Activated naive CD8-positive, alpha-beta T cell treated with anti-CD3 and anti-CD28 coated beads for 36 hours (primary cell): ENCODE measurements at regions not wholly inside any gene's neighbourhood (a gene's known extent, or its start where the extent isn't known, plus 50 kb on each side); places are given as distances from the start of the nearest gene placed in this dataset.

Source experiments
- DNase-seq: peaks from one replicate; pipeline ENCODE4 v3.0.0; 2021
- H3K27ac Mint-ChIP-seq: one replicate; pipeline ENCODE4 v1.8.0; 2022; ENCODE audit warnings: mild to moderate bottlenecking, moderate library complexity, mixed read lengths
- H3K27me3 Mint-ChIP-seq: one replicate; pipeline ENCODE4 v1.8.0; 2022; ENCODE audit warnings: mild to moderate bottlenecking, mixed read lengths
- H3K36me3 Mint-ChIP-seq: one replicate; pipeline ENCODE4 v1.8.0; 2021; ENCODE audit warnings: mild to moderate bottlenecking, mixed read lengths
- H3K4me1 Mint-ChIP-seq: one replicate; pipeline ENCODE4 v1.8.0; 2021; ENCODE audit warnings: mixed read lengths
- H3K4me3 Mint-ChIP-seq: one replicate; pipeline ENCODE4 v1.8.0; 2022; ENCODE audit warnings: mild to moderate bottlenecking, moderate library complexity, mixed read lengths
- H3K9me3 Mint-ChIP-seq: one replicate; pipeline ENCODE4 v1.8.0; 2022; ENCODE audit warnings: mixed read lengths

DNA sequence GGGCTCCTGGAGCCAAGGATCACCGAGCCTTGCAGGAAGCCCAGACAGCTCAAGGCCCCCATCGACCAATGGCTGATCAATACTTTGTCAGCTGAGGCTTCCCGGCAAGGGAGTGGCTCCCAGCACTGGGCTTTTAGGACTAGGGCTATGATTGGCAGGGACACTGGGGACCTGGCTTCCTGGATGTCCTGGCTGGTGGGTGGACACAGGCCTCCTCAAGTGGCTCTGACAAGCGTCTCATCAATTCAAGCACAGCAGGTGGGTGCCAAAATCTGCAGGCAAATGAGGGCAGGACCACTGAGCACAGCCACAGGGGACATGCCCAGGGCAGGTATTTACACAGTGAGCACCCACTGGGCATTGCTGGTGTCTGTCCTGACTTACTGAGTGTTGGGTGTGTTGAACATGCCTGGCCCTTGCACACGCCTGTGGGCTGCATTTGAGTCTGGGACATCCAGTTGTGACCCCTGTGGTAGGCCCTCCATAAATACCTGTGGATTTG, 420.1 kb upstream of the SULF2 start:
- no peaks in the 10 kb centered on the region for H3K9me3 Mint-ChIP-seq
- H3K27ac Mint-ChIP-seq = no peak overlapping the region
- H3K27me3 Mint-ChIP-seq = no peaks in the 10 kb centered on the region
- H3K4me3 Mint-ChIP-seq = no peak overlapping the region
- DNase-seq = no peak
- no peaks in the 10 kb centered on the region for H3K36me3 Mint-ChIP-seq
- no peaks in the 10 kb centered on the region for H3K4me1 Mint-ChIP-seq

DNA sequence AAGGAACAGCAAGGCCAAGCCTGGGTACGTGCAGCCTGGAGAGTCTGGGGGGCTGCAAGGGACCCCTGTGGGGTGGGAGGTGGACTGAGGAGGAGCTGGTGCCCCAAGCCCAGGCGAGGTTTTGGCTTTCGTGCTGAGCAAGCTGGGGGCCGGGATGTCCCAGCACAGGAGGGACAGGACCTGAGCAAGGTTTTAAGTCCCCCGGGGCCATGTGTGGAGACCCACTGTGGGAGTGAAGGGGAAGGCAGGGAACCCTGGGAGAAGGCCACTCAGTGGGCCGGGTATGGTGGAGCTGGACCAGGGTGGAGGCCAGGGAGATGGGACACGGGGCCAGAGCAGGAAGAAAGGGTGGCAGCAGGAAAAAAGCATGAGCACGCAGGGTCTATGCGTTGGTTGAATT, 419.2 kb upstream of the SULF2 start:
- H3K4me1 Mint-ChIP-seq = no peaks in the 10 kb centered on the region
- H3K36me3 Mint-ChIP-seq = no peaks in the 10 kb centered on the region
- H3K27me3 Mint-ChIP-seq = no peaks in the 10 kb centered on the region
- no peak overlapping the region for H3K4me3 Mint-ChIP-seq
- no peaks in the 10 kb centered on the region for H3K9me3 Mint-ChIP-seq
- DNase-seq = no peak
- no peak overlapping the region for H3K27ac Mint-ChIP-seq

DNA sequence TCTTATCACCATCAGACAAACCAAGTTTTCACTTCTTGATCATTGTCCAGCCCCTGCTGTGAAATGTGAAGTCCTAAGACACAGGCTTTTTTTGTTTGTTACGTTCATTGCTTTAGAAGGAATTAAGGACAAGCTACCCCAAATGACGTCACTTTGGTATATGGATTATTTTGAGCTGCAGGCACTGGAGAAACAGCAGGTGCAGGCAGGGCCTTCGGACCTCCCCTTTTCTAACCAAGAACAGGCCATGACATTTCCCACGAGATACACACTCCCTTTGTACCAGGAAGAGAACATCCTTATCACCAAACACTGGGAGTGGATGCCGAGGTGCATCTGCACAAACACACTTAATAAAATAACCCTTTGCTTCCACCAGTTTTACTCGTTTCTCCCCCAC, 418.0 kb upstream of the SULF2 start:
- no peaks in the 10 kb centered on the region for H3K36me3 Mint-ChIP-seq
- no peak for DNase-seq
- H3K27ac Mint-ChIP-seq = no peak overlapping the region
- no peak overlapping the region for H3K4me3 Mint-ChIP-seq
- H3K4me1 Mint-ChIP-seq = no peaks in the 10 kb centered on the region
- no peaks in the 10 kb centered on the region for H3K9me3 Mint-ChIP-seq
- no peaks in the 10 kb centered on the region for H3K27me3 Mint-ChIP-seq

DNA sequence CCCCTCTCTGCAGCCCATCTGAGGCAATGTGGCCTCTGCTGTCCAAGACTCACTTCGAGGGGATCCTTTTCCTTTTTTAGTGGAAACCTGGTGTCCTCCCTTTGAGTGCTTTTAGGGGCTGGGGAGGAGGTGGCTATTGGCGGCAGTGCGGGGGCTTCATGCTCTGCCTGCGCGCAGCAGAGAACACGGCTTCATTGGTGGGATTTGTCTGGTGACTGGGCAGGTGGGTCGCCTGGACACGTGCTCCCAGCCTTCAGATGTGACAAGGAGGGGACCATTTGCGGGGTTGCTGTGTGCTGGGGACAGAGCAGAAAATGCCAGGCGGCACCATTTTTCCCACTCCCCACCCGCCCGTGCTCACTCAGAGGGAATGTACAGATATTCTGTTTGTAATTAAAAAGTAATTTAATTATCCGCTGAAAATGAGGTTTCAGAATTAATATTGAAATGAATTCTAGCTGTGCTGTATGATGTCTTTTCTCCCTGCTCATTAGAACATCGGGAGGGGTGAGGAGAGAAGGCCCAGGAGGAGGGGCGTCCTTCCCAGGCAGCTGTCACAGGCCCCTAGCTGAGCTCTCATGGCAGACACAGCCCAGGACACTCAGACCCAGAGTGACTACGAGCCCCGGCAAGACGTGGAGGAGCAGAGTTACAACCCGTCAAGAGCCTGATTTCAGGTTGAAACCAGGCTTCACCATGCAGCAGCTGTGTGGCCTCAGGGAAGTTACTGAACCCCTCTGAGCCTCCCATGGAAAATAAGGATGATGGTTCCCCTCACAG, 417.2 kb upstream of the SULF2 start:
- no peak for DNase-seq
- no peaks in the 10 kb centered on the region for H3K4me1 Mint-ChIP-seq
- H3K27ac Mint-ChIP-seq = no peak overlapping the region
- H3K4me3 Mint-ChIP-seq = no peak overlapping the region
- no peaks in the 10 kb centered on the region for H3K27me3 Mint-ChIP-seq
- H3K9me3 Mint-ChIP-seq = no peaks in the 10 kb centered on the region
- H3K36me3 Mint-ChIP-seq = no peaks in the 10 kb centered on the region

DNA sequence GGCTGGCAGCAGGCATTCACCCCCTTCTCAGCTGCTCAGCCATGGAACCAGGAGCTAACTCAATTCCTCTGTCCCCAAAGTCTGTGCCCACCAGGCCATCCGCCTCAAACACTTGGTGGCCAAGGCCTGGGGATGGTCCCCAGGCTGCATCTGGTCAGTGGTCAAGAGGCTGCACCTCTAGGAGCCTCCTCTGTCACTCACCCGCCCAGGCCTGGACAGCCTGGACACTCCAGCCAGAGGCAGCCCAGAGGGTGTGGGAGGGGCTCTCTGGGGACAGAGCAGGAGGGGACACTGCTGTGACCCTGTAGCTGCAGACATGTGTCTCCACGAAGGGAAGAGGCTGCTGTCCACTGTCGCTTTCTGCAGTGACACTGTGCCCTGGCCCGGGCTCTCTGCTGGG, 416.6 kb upstream of the SULF2 start:
- H3K4me1 Mint-ChIP-seq = no peaks in the 10 kb centered on the region
- no peaks in the 10 kb centered on the region for H3K27me3 Mint-ChIP-seq

DNA sequence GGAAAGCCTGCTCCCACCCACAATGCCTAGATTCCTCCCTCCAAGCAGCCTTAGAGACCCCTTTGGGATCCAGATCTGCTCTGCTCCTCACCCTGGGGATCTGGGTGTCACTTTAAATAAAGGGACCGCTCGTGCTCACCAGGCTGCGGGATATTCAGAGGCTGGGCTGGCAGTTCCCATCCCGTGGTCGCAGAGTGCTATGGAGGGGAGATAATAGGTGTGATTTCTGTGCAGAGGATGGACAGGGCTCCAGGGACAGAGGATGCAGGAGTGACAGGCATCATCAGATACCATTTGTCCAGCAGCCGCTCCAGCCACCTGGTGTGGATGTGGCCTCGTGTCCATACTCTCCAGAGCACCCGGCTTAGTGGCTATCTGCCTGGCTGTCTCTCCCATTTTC, 415.9 kb upstream of the SULF2 start:
- Mint-ChIP-seq H3K4me3 (no peak overlapping the region), H3K9me3 (no peaks in the 10 kb centered on the region), H3K36me3 (no peaks in the 10 kb centered on the region), H3K4me1 (no peaks in the 10 kb centered on the region), H3K27ac (no peak overlapping the region), H3K27me3 (no peaks in the 10 kb centered on the region)
- no peak for DNase-seq

More for the DNA sequence above, 416.6 kb upstream of the SULF2 start:
- Mint-ChIP-seq H3K4me3 (no peak overlapping the region), H3K27ac (no peak overlapping the region), H3K9me3 (no peaks in the 10 kb centered on the region), H3K36me3 (no peaks in the 10 kb centered on the region)
- no peak for DNase-seq

DNA sequence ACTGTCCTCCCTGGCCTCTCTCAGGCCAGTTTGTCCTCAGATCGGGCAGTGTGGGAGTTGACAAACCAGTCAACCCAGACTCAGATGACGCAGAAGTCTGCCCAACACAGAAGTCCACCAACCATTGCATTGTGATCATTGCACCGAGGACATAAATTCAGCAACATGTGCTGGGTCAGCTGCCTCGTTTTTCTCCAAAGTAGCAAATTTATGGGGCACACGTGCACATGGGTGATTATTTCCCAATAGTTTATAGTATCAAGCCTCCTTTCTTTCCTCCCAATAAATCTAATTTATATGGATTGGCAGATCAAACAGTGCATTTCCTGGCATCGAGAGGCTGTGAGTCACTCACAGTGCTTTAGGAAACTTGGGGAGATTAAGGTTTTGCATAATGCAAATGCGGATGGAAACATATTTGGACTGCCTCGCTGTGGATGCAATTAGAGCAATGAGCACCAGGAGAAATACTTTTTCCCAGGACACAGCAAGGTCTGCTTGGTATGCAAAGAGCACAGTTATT, 413.7 kb upstream of the SULF2 start:
- Mint-ChIP-seq H3K9me3 (no peaks in the 10 kb centered on the region), H3K27ac (no peak overlapping the region), H3K4me1 (no peaks in the 10 kb centered on the region), H3K27me3 (no peaks in the 10 kb centered on the region), H3K36me3 (no peaks in the 10 kb centered on the region), H3K4me3 (no peak overlapping the region)
- DNase-seq = no peak

DNA sequence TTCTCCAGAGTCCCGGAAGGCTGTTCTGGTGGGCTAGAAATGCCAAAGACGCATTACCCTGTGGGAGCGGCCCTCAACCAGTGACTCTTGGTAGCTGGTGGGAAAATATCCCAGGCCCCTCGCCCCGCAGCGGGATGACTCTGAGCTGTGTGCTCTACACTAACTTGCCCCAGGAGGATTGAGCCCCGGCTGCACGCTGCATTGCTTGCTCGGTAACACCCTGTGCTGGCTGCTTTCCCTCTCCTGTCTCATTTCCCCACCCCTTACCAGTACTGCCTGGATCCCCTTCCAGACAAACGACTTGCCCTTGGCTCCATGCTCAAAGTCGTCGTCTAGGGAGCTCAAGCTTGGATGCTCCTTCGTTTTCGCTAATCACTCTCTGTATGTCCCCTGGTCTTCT, 411.8 kb upstream of the SULF2 start:
- Mint-ChIP-seq H3K27me3 (no peaks in the 10 kb centered on the region), H3K36me3 (no peaks in the 10 kb centered on the region), H3K4me3 (no peak overlapping the region), H3K9me3 (no peaks in the 10 kb centered on the region), H3K27ac (no peak overlapping the region), H3K4me1 (no peaks in the 10 kb centered on the region)
- DNase-seq = no peak

DNA sequence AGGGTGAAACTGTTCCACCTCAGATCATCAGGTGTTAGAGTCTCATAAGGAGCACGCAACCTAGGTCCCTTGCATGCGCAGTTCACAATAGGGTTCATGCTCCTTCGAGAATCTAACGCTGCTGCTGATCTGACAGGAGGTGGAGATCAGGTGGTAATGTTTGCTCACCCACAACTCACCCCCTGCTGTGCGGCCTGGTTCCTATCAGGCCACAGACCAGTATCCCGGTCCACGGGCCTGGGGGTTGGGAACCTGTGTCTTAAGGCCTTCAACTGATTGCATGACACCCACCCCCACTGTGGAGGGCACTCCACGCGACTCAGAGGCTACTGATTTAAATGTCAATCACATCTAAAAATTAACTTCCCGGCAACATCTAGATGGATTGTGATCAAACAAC, 411.2 kb upstream of the SULF2 start:
- H3K4me1 Mint-ChIP-seq = no peaks in the 10 kb centered on the region
- no peak overlapping the region for H3K27ac Mint-ChIP-seq
- no peaks in the 10 kb centered on the region for H3K36me3 Mint-ChIP-seq
- H3K9me3 Mint-ChIP-seq = no peaks in the 10 kb centered on the region
- H3K27me3 Mint-ChIP-seq = no peaks in the 10 kb centered on the region
- no peak overlapping the region for H3K4me3 Mint-ChIP-seq
- DNase-seq = no peak

DNA sequence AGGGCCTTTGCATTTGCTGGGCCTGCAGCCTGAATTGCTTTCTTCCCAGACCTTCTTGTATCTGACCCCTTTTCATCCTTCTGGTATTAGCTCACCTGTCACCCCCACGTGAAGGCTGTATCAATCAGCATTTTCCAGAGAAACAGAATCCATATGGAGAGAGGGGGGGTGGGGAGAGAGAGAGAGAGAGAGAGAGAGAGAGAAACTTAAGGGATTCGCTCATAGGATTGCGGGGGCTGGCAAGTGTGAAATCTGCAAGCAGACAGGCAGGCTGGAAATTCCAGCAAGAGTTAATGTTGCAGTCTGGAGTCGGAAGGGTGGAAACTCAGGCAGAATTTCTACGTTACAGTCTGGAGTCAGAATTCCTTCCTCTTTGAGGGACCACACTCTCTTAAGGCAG, 410.7 kb upstream of the SULF2 start:
- Mint-ChIP-seq H3K27ac (no peak overlapping the region), H3K9me3 (no peaks in the 10 kb centered on the region), H3K4me1 (no peaks in the 10 kb centered on the region), H3K4me3 (no peak overlapping the region), H3K27me3 (no peaks in the 10 kb centered on the region), H3K36me3 (no peaks in the 10 kb centered on the region)
- no peak for DNase-seq

DNA sequence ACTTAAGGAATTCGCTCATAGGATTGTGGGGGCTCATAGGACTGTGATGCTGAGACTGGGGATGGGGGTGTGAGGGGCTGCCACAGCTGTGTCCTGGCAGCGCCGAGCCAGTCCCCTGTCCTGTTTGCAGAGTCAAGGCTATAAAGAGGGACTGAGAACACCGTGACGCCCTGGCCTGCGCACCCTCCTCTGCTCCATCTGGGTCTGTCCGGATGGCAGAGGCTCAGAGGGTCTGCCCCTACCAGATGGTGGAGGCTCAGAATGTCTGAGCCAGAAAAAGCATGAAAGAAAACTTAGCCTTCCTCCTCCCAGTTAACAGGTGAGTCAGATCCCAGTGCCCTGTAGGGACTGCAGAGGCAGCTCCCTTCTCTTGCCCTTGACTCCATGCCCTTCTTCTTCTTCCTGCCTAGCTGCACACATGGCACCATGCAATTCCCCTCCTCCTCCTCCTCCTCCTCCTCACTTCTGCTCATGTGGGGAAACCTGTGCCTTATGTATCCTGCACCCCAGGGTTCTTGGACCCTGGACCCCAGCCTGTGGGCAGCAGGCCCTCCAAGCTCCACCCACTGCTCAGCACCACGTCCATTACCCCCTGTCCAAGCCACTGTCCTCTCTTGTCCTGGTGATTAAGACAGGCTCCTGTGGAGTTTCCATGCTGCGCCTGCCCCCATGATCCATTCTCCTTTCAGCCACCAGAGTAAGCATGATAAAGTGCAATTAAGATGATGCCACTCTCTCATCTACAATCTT, 410.0 kb upstream of the SULF2 start:
- no peaks in the 10 kb centered on the region for H3K36me3 Mint-ChIP-seq
- no peaks in the 10 kb centered on the region for H3K9me3 Mint-ChIP-seq
- H3K27ac Mint-ChIP-seq = no peak overlapping the region
- no peak overlapping the region for H3K4me3 Mint-ChIP-seq
- no peaks in the 10 kb centered on the region for H3K4me1 Mint-ChIP-seq
- no peak for DNase-seq
- H3K27me3 Mint-ChIP-seq = no peaks in the 10 kb centered on the region

DNA sequence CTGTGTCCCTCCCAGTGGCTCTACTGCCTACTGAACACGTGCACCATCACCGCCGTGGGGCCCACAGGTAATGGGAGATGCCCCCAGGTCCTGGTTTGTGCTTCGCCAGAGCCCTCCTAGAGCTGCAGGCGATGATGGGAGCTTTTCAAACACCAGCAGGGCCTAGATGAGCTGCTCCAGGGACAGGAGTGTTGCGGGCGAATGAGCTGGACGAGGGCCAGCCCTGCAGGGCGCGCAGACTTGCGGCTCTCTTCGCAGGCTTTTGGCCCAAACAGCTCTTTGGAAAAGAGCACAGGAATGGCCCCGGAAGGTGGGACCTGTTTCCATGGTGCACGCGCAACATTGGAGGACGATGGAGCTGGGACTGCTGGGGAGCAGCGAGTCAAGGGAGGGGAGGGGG, 409.3 kb upstream of the SULF2 start:
- Mint-ChIP-seq H3K27me3 (no peaks in the 10 kb centered on the region), H3K4me1 (no peaks in the 10 kb centered on the region), H3K36me3 (no peaks in the 10 kb centered on the region), H3K9me3 (no peaks in the 10 kb centered on the region), H3K4me3 (no peak overlapping the region), H3K27ac (no peak overlapping the region)
- no peak for DNase-seq

DNA sequence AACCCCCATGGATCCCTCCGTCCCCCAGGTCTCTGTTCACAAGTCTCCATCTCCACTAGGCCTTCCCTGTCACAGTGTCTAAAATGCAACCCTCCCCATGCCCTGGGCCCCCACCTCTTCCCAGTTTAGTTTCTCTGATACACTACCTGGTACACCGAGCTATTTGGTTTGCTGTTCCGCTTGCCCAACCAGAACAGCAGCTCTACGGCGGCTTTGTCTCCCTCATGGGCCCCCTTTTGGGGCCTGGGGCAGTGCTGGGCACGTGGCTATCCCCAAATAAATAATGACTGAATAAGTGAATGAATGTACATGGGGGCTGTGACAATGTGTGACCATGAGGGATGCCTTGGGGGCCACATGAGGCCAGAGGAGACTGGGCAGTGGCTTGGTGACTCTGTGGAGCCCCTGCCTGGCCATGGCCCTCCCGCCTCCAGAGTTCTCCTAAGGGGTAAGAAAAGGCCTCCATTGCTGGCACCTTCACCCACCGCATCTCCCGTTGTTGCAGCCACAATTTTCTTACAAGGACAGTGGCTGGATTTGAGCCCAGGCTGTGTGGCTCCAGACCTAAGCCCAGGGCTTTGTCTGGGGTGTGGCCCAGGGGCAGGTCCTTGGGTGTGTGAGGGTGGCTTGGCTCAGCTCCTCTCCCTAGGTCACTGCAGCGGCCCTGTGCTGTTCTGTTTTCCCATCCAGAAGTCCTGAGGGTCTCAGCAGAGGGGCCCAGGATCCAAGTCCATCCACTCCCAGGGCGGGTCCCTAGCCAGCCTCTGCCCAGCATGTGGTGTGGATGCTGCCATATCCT, 408.5 kb upstream of the SULF2 start:
- H3K27ac Mint-ChIP-seq = no peak overlapping the region

DNA sequence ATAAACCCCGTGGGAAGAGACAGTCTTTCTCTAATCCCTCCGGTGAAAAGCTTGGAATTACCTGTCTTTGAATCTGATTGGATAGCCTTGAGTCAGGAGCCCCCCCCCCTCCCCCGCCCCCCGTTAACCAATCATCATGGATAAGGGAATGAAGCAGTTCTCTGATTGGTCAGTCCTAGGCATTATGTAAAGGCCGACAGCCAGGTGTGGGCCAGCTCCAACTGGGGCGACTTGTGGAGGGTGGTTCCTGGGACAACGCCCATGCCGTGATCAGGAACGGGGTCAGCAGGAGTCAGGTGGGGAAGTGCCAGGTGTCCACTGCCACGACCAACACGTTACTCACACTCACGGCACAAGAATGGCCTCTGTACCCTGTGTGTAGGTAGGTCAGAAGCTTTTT, 406.8 kb upstream of the SULF2 start:
- H3K27ac Mint-ChIP-seq = no peak overlapping the region
- H3K9me3 Mint-ChIP-seq = no peaks in the 10 kb centered on the region
- no peaks in the 10 kb centered on the region for H3K36me3 Mint-ChIP-seq
- no peak overlapping the region for H3K4me3 Mint-ChIP-seq
- no peaks in the 10 kb centered on the region for H3K27me3 Mint-ChIP-seq
- DNase-seq = no peak
- no peaks in the 10 kb centered on the region for H3K4me1 Mint-ChIP-seq

More for the DNA sequence above, 408.5 kb upstream of the SULF2 start:
- Mint-ChIP-seq H3K9me3 (no peaks in the 10 kb centered on the region), H3K4me1 (no peaks in the 10 kb centered on the region), H3K4me3 (no peak overlapping the region), H3K36me3 (no peaks in the 10 kb centered on the region), H3K27me3 (no peaks in the 10 kb centered on the region)
- DNase-seq = no peak

DNA sequence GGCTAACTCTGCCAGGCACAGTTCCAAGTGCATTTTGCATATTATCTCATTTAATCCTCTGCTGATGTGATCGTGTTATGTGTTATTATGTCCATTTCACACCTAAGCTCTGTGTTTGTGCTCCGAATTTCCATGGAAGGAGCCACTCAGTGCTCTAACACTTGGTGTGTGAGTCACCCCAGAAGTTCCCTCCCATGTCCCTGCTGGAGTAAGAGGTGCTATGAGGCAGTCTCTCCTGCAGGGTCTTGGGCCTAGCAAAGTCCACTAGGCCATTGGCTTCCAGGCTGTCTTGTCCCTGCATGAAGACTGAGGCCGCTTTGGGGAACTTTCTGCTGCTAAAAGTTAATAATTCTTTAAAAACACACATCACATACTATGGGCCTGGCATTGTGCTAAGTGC, 405.9 kb upstream of the SULF2 start:
- Mint-ChIP-seq H3K4me1 (no peaks in the 10 kb centered on the region), H3K36me3 (no peaks in the 10 kb centered on the region)
- no peak for DNase-seq

More for the DNA sequence above, 405.9 kb upstream of the SULF2 start:
- no peak overlapping the region for H3K27ac Mint-ChIP-seq
- H3K4me3 Mint-ChIP-seq = no peak overlapping the region
- H3K27me3 Mint-ChIP-seq = no peaks in the 10 kb centered on the region
- no peaks in the 10 kb centered on the region for H3K9me3 Mint-ChIP-seq
